Amygdala (tissue), 56 donors: ENCODE measurements at regions not wholly inside any gene's neighbourhood (a gene's known extent, or its start where the extent isn't known, plus 50 kb on each side); places are given as distances from the start of the nearest gene placed in this dataset.

Experiments used
- DNase-seq, 56 donors: peaks; one replicate each; lab custom pipeline; 2025; lab: John Stamatoyannopoulos, UW

- DNase-seq = no peak
These were observed 242.6 kb downstream of the DRD1 start for GRCh38 chr5:175201393-175201792.

GRCh38 chr5:175195698-175196656 is 248.0 kb downstream of the DRD1 start:
- no peak for DNase-seq

DNA sequence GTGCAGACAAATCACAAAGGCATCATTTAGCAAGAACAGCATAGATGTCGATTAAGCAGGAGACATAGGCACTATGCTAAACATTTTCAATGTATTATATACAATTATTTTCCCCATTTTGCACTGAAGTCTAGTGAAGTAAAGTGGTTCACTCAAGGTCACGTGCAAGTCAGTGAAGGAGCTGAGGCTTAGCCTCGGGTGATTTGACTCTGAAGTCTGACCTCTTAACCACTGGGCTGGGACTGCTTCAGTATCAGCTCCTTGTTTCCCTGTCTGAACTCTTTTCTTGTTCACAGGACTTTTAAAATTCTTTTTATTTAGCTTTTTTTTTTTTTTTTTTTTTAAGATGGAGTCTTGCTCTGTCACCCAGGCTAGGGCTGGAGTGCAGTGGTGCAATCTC is 262.7 kb downstream of the DRD1 start:
- DNase-seq = no peak

DNA sequence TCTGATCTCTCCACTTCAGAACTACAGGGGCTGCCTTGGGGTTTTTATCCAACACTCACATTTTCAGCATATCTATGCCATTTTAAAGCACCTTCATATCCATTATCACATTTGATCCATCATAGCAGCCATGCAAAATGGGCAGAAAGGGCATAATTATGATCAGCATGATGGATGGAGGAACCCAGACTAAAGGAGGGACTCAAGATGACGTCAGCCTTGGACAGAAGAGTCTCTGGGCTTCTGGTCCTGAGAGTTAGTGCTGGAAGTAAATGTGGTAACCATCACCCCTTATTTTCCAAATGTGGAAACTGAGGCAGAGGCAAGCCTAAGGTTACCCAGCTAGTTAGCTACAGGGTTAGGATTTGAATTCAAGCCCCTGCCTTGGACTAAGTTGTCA is 273.1 kb downstream of the DRD1 start:
- DNase-seq = no peak

- DNase-seq = no peak
These were observed 275.0 kb downstream of the DRD1 start for GRCh38 chr5:175168882-175169507.

- DNase-seq = no peak
These were observed 278.0 kb downstream of the DRD1 start for GRCh38 chr5:175166026-175166425.

- peak in 3 of 56 donors; percentile 4 to 14 (median 5) for DNase-seq
These were observed 280.3 kb downstream of the DRD1 start for GRCh38 chr5:175163586-175164275.

GRCh38 chr5:175162036-175162435 is 281.9 kb downstream of the DRD1 start:
- peak in 1 of 56 donors; percentile 7 for DNase-seq

DNA sequence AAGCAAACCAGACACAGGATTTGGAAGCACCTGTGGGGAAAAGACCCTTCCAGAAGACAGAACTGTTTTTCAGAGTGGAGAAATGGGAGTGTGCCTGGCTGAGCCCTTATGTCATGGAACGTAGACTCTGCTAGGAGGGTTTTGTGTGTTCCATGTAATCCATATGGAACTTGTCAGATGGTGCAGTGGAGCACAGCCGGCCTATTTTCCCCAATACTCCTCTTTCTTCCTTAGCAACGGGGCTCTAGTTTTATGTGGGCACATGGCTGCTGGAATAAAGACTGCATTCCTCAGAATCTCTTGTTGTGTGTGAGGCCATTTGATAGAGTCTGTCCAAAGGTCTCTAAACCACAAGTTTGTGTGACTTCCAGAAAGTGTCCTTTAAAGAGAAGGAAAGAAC is 284.0 kb downstream of the DRD1 start:
- no peak for DNase-seq

- DNase-seq = no peak
These were observed 295.3 kb downstream of the DRD1 start for GRCh38 chr5:175148636-175149172.

- DNase-seq = no peak
These were observed 297.2 kb downstream of the DRD1 start for GRCh38 chr5:175146733-175147132.

DNA sequence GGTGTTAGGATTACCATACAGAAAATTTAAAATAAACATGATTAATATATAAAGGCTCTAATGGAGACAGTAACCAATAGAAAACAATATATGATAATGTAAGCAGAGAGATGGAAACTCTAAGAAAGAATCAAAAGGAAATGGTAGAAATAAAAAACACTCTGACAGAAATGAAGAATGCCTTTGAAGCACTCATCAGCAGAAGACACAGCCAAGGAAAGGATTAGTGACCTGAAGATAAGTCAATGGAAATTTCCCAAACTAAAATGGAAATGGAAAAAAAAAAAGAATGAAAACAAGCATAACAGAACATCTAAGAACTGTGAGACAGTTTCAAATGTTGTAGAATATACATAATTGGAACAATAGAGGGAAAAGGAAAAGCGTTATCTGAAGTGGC is 302.6 kb downstream of the DRD1 start:
- no peak for DNase-seq

DNA sequence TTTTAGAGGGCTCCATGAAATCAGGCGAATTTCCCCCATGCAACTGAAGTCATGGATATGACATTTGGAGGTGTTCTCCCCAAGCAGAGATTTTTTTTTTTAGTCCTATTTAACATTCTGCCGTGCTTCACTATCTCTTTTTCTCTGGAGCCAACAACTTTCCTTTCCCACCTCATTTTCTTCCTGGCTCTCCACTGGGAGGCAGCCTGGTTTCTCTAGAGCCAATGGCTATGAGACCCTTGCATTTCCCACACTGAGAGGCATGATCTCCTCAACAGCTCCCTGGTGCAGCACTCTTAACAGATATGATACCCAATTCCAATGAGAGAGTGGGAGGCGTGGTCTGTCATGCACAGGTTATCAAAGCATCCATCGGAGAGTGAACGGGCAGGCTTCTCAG is 310.8 kb downstream of the DRD1 start:
- DNase-seq = no peak

GRCh38 chr5:175131432-175131831 is 312.6 kb downstream of the DRD1 start:
- no peak for DNase-seq

DNA sequence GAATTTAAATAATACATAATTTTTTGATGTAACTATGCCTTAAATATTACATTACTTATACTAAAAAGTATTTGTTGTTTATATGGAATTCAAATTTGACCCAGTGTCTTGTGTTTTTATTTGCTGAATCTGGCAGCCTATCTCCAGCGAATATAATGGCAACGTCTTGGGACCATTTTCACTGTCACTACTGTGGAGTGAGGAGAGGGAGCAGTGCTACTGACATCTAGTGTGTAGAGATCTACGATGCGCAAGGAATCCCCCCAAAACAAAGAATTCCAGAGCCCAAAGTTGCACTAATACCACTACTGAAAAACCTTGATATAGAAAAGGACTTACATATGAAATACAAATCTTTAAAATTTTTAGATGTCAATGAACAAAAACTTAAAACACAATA is 314.4 kb downstream of the DRD1 start:
- no peak for DNase-seq

DNA sequence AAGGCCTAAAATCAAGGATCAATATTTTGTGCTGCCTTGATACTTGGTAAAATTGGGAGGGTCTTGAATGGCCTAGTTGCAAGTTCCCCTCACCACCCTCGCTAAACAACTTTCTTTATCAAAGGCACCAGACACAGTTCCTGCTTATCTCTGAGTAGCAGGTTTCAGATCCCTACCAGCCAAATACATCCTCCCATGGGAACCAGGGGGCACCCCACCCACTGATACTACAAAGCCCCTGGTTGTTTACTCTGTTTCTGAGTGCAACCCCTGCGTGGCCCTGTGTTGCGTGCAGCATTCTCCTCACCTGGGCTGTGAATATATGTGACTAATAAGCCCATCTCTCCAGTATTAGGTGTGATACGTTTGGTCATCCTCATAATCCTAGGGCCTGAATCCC is 314.9 kb downstream of the DRD1 start:
- DNase-seq = no peak

DNA sequence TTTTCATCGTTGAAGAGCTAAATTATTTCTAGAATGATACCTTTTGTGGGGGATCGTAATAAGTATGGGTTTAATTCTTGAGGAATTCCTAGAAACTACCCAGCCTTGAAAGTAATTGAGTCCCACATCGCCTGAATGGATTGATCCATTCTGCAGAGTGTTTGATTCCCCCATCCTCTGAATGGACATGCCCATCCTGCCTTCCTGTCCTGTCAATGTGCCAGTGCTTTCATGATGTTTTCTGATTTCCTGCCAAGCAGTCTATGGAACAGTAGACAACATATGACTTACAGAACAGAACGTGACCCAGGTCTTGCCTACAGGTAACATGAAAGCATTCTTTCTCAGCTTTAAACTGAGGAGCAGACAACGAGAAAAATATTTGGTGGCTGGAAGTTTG is 319.2 kb downstream of the DRD1 start:
- no peak for DNase-seq

DNA sequence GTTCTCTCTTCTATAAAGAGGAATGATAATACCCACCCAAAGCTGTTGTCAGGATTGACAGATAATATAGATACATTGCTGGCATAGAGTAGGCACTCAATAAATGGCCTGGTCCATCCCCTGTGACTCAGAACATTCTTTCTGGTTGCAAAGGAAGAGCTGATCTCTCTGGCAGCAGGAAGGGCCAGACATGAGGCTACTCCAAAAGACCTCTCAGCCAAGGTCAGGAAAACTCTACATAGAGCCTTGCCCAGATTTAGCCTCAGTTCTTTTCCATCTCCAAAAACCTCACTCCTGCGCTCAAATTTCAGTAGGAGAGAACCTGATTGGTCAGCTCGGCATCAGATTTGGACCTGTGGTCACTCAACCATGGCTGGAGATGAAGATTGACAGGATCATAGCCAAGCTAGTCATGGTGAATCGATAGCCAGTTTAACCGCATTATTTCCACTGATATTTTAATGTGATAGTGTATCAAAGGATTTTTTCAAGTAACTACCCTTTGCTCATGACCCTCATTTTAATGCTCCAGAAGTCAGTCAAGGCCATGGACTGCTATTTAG is 319.6 kb downstream of the DRD1 start:
- DNase-seq = no peak

GRCh38 chr5:175123542-175123941 is 320.4 kb downstream of the DRD1 start:
- DNase-seq = no peak

GRCh38 chr5:175121457-175121856 is 322.5 kb downstream of the DRD1 start:
- DNase-seq = no peak

DNA sequence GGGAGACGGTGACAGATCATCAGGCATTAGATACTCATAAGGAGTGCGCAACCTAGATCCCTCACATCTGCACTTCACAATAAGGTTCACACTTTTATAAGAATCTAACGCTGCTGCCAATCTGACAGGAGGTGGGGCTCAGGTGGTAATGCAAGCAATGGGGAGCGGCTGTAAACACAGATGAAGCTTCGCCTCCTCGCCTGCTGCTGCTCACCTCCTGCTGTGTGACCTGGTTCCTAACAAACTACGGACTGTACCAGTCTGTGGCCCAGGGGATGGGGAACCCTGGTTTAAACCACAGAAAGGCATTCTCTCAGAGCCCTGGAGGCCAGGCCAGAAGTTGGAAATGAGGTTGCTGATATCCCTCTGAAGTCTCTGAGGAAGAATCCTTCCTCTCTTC is 323.6 kb downstream of the DRD1 start:
- no peak for DNase-seq
